Chondrocyte (in vitro differentiated cells): ENCODE measurements at regions not wholly inside any gene's neighbourhood (a gene's known extent, or its start where the extent isn't known, plus 50 kb on each side); places are given as distances from the start of the nearest gene placed in this dataset.

Experiments
- DNase-seq: peaks from one replicate; pipeline ENCODE4 v3.0.0; 2021; ENCODE audit warnings: mixed read lengths, low spot score
- H3K27ac Mint-ChIP-seq: one replicate; pipeline ENCODE4 v1.8.0; 2021; ENCODE audit warnings: mild to moderate bottlenecking, moderate library complexity, mixed read lengths; ENCODE audit not compliant: unreplicated experiment
- H3K27me3 Mint-ChIP-seq: 2 replicates; pipeline ENCODE4 v1.8.0; 2021; ENCODE audit warnings: low read depth, mixed read lengths
- H3K36me3 Mint-ChIP-seq: 2 replicates; pipeline ENCODE4 v1.8.0; 2021; ENCODE audit warnings: low read depth, mixed read lengths
- H3K4me1 Mint-ChIP-seq: 2 replicates; pipeline ENCODE4 v1.8.0; 2021; ENCODE audit warnings: low read depth, mild to moderate bottlenecking, mixed read lengths
- H3K4me3 Mint-ChIP-seq: one replicate; pipeline ENCODE4 v1.8.0; 2021; ENCODE audit warnings: mild to moderate bottlenecking, moderate library complexity, mixed read lengths; ENCODE audit not compliant: unreplicated experiment
- H3K9me3 Mint-ChIP-seq: 2 replicates; pipeline ENCODE4 v1.8.0; 2021; ENCODE audit warnings: low read depth, mixed read lengths
- TF ChIP-seq, protein P1 (sequence below): fragments of 200-600 bp; sonication (generic); IDR thresholded peaks from 2 replicates; pipeline ENCODE4 v1.5.0; 2021; ENCODE audit warnings: antibody characterized with exemption, mild to moderate bottlenecking, moderate library complexity

DNA sequence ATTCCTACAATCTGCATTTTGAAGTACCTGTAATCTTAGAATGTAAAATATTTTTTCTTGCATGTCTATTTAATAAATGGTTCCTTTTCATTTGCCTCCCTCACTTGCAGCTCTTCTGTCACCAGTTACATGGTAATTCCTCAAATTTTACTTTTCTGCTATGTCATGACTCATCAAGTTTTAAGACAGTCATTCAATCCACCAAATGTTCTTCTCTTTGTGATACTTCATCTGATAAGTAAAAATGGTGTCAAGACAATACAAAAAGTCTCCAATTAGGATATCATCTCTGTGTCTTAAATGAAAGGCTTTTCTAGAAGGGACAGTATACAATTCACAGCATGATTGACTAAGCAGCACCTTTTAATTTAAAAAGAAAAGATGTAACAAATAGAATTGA is 104.9 kb upstream of the FTMT start:
- Mint-ChIP-seq H3K27me3 (peaks cover 12% of the 10 kb centered on the region), H3K4me3 (no peak overlapping the region), H3K36me3 (no peaks in the 10 kb centered on the region), H3K27ac (no peak overlapping the region), H3K4me1 (no peaks in the 10 kb centered on the region), H3K9me3 (no peaks in the 10 kb centered on the region)
- TF ChIP-seq, protein P1, sequence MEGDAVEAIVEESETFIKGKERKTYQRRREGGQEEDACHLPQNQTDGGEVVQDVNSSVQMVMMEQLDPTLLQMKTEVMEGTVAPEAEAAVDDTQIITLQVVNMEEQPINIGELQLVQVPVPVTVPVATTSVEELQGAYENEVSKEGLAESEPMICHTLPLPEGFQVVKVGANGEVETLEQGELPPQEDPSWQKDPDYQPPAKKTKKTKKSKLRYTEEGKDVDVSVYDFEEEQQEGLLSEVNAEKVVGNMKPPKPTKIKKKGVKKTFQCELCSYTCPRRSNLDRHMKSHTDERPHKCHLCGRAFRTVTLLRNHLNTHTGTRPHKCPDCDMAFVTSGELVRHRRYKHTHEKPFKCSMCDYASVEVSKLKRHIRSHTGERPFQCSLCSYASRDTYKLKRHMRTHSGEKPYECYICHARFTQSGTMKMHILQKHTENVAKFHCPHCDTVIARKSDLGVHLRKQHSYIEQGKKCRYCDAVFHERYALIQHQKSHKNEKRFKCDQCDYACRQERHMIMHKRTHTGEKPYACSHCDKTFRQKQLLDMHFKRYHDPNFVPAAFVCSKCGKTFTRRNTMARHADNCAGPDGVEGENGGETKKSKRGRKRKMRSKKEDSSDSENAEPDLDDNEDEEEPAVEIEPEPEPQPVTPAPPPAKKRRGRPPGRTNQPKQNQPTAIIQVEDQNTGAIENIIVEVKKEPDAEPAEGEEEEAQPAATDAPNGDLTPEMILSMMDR, result no peak
- DNase-seq, result no peak

DNA sequence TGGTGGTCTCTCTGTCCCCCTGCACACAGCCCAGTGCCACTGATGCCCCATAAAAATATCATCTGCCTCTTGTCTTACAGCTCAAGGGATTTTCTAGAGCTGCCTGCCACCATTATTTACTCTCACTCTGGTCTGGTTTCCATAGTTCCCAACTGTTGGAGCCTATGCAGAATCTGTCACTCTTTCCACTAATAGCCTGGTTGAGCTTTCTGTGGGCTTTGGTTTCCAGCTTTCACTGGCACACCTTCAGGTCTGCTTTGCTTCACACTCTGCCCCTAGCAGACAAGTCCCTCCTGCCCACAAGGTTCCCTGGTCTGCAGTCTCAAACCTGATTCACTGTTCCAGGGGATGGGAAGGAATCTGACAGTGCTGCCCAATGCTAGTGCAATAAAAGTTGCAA is 103.0 kb upstream of the FTMT start:
- H3K4me1 Mint-ChIP-seq, result no peaks in the 10 kb centered on the region
- H3K9me3 Mint-ChIP-seq, result no peaks in the 10 kb centered on the region
- H3K4me3 Mint-ChIP-seq, result no peak overlapping the region
- TF ChIP-seq, protein P1, result no peak
- peaks cover 12% of the 10 kb centered on the region for H3K27me3 Mint-ChIP-seq
- DNase-seq, result no peak
- H3K36me3 Mint-ChIP-seq, result no peaks in the 10 kb centered on the region
- no peak overlapping the region for H3K27ac Mint-ChIP-seq

DNA sequence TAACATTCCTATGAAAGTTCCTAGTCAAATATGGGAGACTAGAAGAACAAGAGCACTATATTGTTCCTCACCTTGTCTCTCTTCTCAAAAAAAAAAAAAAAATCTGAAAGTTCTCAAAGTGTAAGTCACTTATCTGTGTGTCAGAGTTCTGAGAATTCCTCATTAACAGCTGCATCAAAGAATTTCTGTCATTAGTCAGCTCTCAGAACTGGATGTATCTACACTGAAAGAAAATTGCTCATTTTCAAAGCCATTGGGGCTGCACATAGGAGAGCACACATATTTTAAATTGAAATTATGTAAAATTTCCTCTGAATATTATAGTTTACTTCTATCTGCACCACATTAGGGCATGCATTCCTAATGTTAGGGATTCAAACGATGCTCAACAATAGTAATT is 99.5 kb upstream of the FTMT start:
- DNase-seq, result no peak
- H3K36me3 Mint-ChIP-seq, result no peaks in the 10 kb centered on the region
- H3K9me3 Mint-ChIP-seq, result no peaks in the 10 kb centered on the region
- peaks cover 7% of the 10 kb centered on the region for H3K27me3 Mint-ChIP-seq
- H3K4me3 Mint-ChIP-seq, result no peak overlapping the region
- TF ChIP-seq, protein P1, result no peak
- H3K27ac Mint-ChIP-seq, result no peak overlapping the region
- H3K4me1 Mint-ChIP-seq, result no peaks in the 10 kb centered on the region

DNA sequence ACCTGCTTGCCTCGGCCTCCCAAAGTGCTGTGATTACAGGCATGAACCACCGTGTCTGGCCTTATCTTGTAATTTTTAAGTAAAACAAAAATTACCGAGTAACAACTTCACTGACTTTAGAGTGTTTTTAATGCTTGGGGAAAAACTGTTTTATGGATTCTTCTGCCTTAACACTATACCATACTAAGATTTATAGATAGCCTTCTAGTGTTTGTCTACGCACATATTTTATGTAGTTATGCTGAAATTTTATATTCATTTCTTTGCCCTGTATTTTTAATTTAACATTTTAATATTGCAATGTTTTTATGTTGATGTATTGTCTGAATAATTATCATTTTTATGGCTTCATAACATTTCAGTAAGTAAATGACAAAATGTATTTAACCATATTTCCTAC is 96.4 kb upstream of the FTMT start:
- Mint-ChIP-seq H3K4me1 (no peaks in the 10 kb centered on the region), H3K9me3 (no peaks in the 10 kb centered on the region), H3K27me3 (peaks cover 7% of the 10 kb centered on the region), H3K36me3 (no peaks in the 10 kb centered on the region), H3K27ac (no peak overlapping the region), H3K4me3 (no peak overlapping the region)
- TF ChIP-seq, protein P1, result no peak
- DNase-seq, result no peak

DNA sequence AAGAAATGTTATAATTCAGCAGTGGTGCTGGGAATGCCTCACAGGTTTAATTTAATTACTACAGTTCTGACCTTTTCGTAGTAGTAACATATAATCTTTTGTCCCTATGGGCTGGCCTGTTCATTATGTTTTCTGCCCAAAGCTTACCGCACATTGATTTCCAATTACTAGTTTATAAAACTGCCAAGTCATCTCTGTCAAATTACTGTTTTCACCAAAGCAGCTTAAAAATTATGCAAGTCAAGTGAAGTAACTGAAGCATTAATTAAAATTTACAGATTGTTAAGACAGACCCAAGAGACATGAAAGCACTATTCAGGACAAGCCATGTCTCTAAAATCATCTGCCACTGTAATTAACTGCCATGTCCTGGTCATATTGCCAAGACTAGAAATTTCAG is 93.9 kb upstream of the FTMT start:
- H3K4me3 Mint-ChIP-seq, result no peak overlapping the region
- TF ChIP-seq, protein P1, result no peak
- no peak overlapping the region for H3K27ac Mint-ChIP-seq
- no peaks in the 10 kb centered on the region for H3K9me3 Mint-ChIP-seq
- DNase-seq, result no peak
- H3K27me3 Mint-ChIP-seq, result peaks cover 2% of the 10 kb centered on the region
- no peaks in the 10 kb centered on the region for H3K4me1 Mint-ChIP-seq
- H3K36me3 Mint-ChIP-seq, result no peaks in the 10 kb centered on the region
